Colon (tissue), 2 donors: ENCODE measurements at regions not wholly inside any gene's neighbourhood (a gene's known extent, or its start where the extent isn't known, plus 50 kb on each side); places are given as distances from the start of the nearest gene placed in this dataset.
"Not testable (repeated sequence)": the region's sequence is repeated elsewhere in the genome, so short reads cannot be mapped to it uniquely, and the experiment has no call there.

Experiments
- FAIRE-seq: peaks from 2 replicates; lab custom pipeline; 2012; peaks lifted over from hg19 to GRCh38; lab: Jason Lieb, UNC
- donor health status: control.
- donor health status: control.

- FAIRE-seq = not testable (repeated sequence)
Measured at GRCh38 chr7:19954166-19954565, 180.7 kb upstream of the TMEM196 start.

GRCh38 chr7:19953411-19953810 is 180.0 kb upstream of the TMEM196 start:
- not testable (repeated sequence) for FAIRE-seq

GRCh38 chr7:19948160-19948559 is 174.7 kb upstream of the TMEM196 start:
- no peak for FAIRE-seq

- FAIRE-seq = no peak
Measured at GRCh38 chr7:19944363-19945120, 171.1 kb upstream of the TMEM196 start.

GRCh38 chr7:19939746-19940145 is 166.3 kb upstream of the TMEM196 start:
- FAIRE-seq = no peak

- FAIRE-seq = no peak
Measured at GRCh38 chr7:19932549-19933249, 159.3 kb upstream of the TMEM196 start.

- no peak for FAIRE-seq
Measured at GRCh38 chr7:19930851-19931250, 157.4 kb upstream of the TMEM196 start.

GRCh38 chr7:19930051-19930450 is 156.6 kb upstream of the TMEM196 start:
- no peak for FAIRE-seq

- FAIRE-seq = no peak
Measured at GRCh38 chr7:19928247-19928646, 154.8 kb upstream of the TMEM196 start.

- no peak for FAIRE-seq
Measured at GRCh38 chr7:19920705-19921104, 147.3 kb upstream of the TMEM196 start.

- no peak for FAIRE-seq
Measured at GRCh38 chr7:19920166-19920565, 146.7 kb upstream of the TMEM196 start.

- no peak for FAIRE-seq
Measured at GRCh38 chr7:19919261-19920095, 146.1 kb upstream of the TMEM196 start.

- FAIRE-seq = no peak
Measured at GRCh38 chr7:19916046-19916445, 142.6 kb upstream of the TMEM196 start.

GRCh38 chr7:19915596-19915995 is 142.2 kb upstream of the TMEM196 start:
- no peak for FAIRE-seq

- FAIRE-seq = no peak
Measured at GRCh38 chr7:19914866-19915265, 141.4 kb upstream of the TMEM196 start.

- no peak for FAIRE-seq
Measured at GRCh38 chr7:19900118-19900517, 126.7 kb upstream of the TMEM196 start.

- FAIRE-seq = no peak
Measured at GRCh38 chr7:19899529-19899928, 126.1 kb upstream of the TMEM196 start.

- FAIRE-seq = not testable (repeated sequence)
Measured at GRCh38 chr7:19882893-19883292, 109.5 kb upstream of the TMEM196 start.

GRCh38 chr7:19872094-19872493 is 98.7 kb upstream of the TMEM196 start:
- no peak for FAIRE-seq

GRCh38 chr7:19871102-19871501 is 97.7 kb upstream of the TMEM196 start:
- FAIRE-seq = no peak

GRCh38 chr7:19869979-19870378 is 96.6 kb upstream of the TMEM196 start:
- no peak for FAIRE-seq

- no peak for FAIRE-seq
Measured at GRCh38 chr7:19853261-19853832, 79.9 kb upstream of the TMEM196 start.
